Panc1 (cell line): ENCODE measurements at regions not wholly inside any gene's neighbourhood (a gene's known extent, or its start where the extent isn't known, plus 50 kb on each side); places are given as distances from the start of the nearest gene placed in this dataset.

Experiments used
- SIN3A ChIP-seq: IDR thresholded peaks from 2 replicates; pipeline ENCODE4 v1.6.1; 2012; ENCODE audit warnings: low read depth, mild to moderate bottlenecking, low read length, moderate library complexity, borderline replicate concordance; ENCODE audit not compliant: insufficient read depth
- TF ChIP-seq, protein P1 (sequence below): fragments of 450-650 bp; IDR thresholded peaks from 2 replicates; pipeline ENCODE4 v1.5.1; 2017; ENCODE audit warnings: mild to moderate bottlenecking
- TF ChIP-seq, protein P2 (sequence below), 2 experiments: IDR thresholded peaks; 2 replicates each; pipeline ENCODE4 v1.6.1; 2011 to 2012; ENCODE audit warnings: low read depth in 2 of 2, control low read depth in 1 of 2, low read length in 1 of 2, mild to moderate bottlenecking in 1 of 2, moderate library complexity in 1 of 2; ENCODE audit not compliant: insufficient read depth in 1 of 2

DNA sequence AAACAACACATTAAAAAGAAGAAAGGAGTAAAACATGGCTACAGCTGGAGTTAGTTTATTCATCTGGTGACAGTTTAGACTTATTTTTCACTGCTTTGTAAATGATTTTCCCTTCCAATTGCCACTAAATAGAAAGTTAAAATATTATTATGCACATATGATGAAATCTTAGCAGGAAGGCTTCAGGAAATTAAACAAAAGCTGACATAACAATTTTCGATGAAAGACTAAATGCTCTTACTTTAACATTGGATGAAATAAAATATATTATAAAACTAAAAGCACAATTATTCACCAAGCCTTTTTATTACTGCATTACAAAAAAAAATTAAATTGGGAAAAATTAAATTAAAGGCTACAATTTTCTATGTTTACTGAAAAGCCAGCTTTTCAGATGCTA lies 158.0 kb downstream of the MMUT start:
- TF ChIP-seq, protein P1, sequence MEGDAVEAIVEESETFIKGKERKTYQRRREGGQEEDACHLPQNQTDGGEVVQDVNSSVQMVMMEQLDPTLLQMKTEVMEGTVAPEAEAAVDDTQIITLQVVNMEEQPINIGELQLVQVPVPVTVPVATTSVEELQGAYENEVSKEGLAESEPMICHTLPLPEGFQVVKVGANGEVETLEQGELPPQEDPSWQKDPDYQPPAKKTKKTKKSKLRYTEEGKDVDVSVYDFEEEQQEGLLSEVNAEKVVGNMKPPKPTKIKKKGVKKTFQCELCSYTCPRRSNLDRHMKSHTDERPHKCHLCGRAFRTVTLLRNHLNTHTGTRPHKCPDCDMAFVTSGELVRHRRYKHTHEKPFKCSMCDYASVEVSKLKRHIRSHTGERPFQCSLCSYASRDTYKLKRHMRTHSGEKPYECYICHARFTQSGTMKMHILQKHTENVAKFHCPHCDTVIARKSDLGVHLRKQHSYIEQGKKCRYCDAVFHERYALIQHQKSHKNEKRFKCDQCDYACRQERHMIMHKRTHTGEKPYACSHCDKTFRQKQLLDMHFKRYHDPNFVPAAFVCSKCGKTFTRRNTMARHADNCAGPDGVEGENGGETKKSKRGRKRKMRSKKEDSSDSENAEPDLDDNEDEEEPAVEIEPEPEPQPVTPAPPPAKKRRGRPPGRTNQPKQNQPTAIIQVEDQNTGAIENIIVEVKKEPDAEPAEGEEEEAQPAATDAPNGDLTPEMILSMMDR, result no peak
- TF ChIP-seq, protein P2, sequence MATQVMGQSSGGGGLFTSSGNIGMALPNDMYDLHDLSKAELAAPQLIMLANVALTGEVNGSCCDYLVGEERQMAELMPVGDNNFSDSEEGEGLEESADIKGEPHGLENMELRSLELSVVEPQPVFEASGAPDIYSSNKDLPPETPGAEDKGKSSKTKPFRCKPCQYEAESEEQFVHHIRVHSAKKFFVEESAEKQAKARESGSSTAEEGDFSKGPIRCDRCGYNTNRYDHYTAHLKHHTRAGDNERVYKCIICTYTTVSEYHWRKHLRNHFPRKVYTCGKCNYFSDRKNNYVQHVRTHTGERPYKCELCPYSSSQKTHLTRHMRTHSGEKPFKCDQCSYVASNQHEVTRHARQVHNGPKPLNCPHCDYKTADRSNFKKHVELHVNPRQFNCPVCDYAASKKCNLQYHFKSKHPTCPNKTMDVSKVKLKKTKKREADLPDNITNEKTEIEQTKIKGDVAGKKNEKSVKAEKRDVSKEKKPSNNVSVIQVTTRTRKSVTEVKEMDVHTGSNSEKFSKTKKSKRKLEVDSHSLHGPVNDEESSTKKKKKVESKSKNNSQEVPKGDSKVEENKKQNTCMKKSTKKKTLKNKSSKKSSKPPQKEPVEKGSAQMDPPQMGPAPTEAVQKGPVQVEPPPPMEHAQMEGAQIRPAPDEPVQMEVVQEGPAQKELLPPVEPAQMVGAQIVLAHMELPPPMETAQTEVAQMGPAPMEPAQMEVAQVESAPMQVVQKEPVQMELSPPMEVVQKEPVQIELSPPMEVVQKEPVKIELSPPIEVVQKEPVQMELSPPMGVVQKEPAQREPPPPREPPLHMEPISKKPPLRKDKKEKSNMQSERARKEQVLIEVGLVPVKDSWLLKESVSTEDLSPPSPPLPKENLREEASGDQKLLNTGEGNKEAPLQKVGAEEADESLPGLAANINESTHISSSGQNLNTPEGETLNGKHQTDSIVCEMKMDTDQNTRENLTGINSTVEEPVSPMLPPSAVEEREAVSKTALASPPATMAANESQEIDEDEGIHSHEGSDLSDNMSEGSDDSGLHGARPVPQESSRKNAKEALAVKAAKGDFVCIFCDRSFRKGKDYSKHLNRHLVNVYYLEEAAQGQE (IDR thresholded peaks at IDR 0.05; ENCODE audit: insufficient read depth in 1 of 2, low read depth in 2 of 2, low read length in 1 of 2), result no peak
- no peak for TF ChIP-seq SIN3A
